ENCODE measurements at regions not wholly inside any gene's neighbourhood (a gene's known extent, or its start where the extent isn't known, plus 50 kb on each side); places are given as distances from the start of the nearest gene placed in this dataset.

GRCh38 chr9:696332-697323 lies 144.9 kb upstream of the DMRT1 start:
- DNase-seq (ENCODE audit: low spot score) = peak; percentile 32
- intact Hi-C loops (cut with DNase I) = loop anchor here (5.0 kb wide), 2 partner anchors 41 to 79 kb away; no protein-coding TSS in a partner anchor

GRCh38 chr9:698276-698675 lies 143.2 kb upstream of the DMRT1 start:
- no peak overlapping the region for H3K4me3 ChIP-seq
- no peaks in the 10 kb centered on the region for H3K9me3 ChIP-seq
- H3K27ac ChIP-seq = no peak overlapping the region
- intact Hi-C loops (cut with DNase I) = loop anchor here (5.0 kb wide), 2 partner anchors 39 to 81 kb away; no protein-coding TSS in a partner anchor
- H3K27me3 ChIP-seq (replicated peaks; ENCODE audit: insufficient read depth) = no peaks in the 10 kb centered on the region
- H3K4me1 ChIP-seq (replicated peaks) = peaks cover 15% of the 10 kb centered on the region
- no peak for TF ChIP-seq POLR2AphosphoS5 (IDR thresholded peaks at IDR 0.05)
- H3K36me3 ChIP-seq = no peaks in the 10 kb centered on the region
- WGBS = 83% methylated on average over 5 of the region's 5 CpGs
- no peak for DNase-seq (ENCODE audit: low spot score)

More at GRCh38 chr9:696332-697323, 144.9 kb upstream of the DMRT1 start:
- no peak overlapping the region for H3K4me3 ChIP-seq
- H3K36me3 ChIP-seq = no peaks in the 10 kb centered on the region
- TF ChIP-seq POLR2AphosphoS5 (IDR thresholded peaks at IDR 0.05) = peak; percentile 63
- TF ChIP-seq, protein P1, sequence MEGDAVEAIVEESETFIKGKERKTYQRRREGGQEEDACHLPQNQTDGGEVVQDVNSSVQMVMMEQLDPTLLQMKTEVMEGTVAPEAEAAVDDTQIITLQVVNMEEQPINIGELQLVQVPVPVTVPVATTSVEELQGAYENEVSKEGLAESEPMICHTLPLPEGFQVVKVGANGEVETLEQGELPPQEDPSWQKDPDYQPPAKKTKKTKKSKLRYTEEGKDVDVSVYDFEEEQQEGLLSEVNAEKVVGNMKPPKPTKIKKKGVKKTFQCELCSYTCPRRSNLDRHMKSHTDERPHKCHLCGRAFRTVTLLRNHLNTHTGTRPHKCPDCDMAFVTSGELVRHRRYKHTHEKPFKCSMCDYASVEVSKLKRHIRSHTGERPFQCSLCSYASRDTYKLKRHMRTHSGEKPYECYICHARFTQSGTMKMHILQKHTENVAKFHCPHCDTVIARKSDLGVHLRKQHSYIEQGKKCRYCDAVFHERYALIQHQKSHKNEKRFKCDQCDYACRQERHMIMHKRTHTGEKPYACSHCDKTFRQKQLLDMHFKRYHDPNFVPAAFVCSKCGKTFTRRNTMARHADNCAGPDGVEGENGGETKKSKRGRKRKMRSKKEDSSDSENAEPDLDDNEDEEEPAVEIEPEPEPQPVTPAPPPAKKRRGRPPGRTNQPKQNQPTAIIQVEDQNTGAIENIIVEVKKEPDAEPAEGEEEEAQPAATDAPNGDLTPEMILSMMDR (IDR thresholded peaks at IDR 0.05) = peak in 2 of 4 experiments; percentile 20 to 33
- no peak for TF ChIP-seq POLR2A (IDR thresholded peaks at IDR 0.05)
- H3K27me3 ChIP-seq (replicated peaks; ENCODE audit: insufficient read depth) = no peaks in the 10 kb centered on the region
- H3K4me1 ChIP-seq (replicated peaks) = peaks cover 25% of the 10 kb centered on the region
- H3K9me3 ChIP-seq = no peaks in the 10 kb centered on the region
- 42% methylated on average over 9 of the region's 9 CpGs for WGBS
- peak overlapping the region; percentile 82 to 84 for H3K27ac ChIP-seq

- Histone ChIP-seq H3K4me3 (no peak overlapping the region), H3K36me3 (no peaks in the 10 kb centered on the region), H3K27me3 (replicated peaks; ENCODE audit: insufficient read depth) (no peaks in the 10 kb centered on the region), H3K27ac (peak overlapping the region in 1 of 2 donors; percentile 10), H3K9me3 (no peaks in the 10 kb centered on the region), H3K4me1 (replicated peaks) (peaks cover 12% of the 10 kb centered on the region)
- no peak for DNase-seq (ENCODE audit: low spot score)
- no peak for TF ChIP-seq POLR2AphosphoS5 (IDR thresholded peaks at IDR 0.05)
- TF ChIP-seq POLR2A (IDR thresholded peaks at IDR 0.05) = no peak
- TF ChIP-seq, protein P1 (IDR thresholded peaks at IDR 0.05) = no peak
- intact Hi-C loops (cut with DNase I) = loop anchor here (5.0 kb wide), 2 partner anchors 38 to 82 kb away; no protein-coding TSS in a partner anchor
- WGBS = 63% methylated on average over 6 of the region's 6 CpGs
Observed at GRCh38 chr9:698954-699353, 142.5 kb upstream of the DMRT1 start.

DNA sequence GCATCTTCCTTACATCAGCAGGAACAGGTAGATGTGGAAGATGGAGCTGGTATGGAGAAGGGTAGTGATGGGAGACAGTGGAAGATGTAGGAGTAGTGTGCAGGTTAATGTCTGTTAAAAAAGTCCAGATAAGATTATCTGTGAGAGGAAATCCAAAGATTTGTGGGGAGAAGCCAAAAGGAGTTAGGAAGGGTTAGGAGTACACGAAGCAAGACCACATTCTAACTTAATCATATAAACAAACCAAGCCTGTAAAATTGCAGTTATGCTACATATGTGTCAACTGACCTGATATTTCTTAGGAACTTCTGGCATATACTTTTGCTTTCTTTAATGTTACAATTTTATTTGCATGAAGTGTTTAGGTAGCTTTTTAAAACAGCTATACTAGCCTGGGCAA lies 142.1 kb upstream of the DMRT1 start:
- intact Hi-C loops (cut with DNase I) = loop anchor here (5.0 kb wide), 2 partner anchors 38 to 82 kb away; no protein-coding TSS in a partner anchor

More for the DNA sequence above, 142.1 kb upstream of the DMRT1 start:
- 23% methylated on average over 1 of the region's 1 CpG for WGBS
- H3K27me3 ChIP-seq (replicated peaks; ENCODE audit: insufficient read depth) = no peaks in the 10 kb centered on the region
- no peak overlapping the region for H3K4me3 ChIP-seq
- H3K27ac ChIP-seq = peak overlapping the region in 1 of 2 donors; percentile 10
- no peaks in the 10 kb centered on the region for H3K9me3 ChIP-seq
- TF ChIP-seq, protein P1 (IDR thresholded peaks at IDR 0.05) = no peak
- TF ChIP-seq POLR2A (IDR thresholded peaks at IDR 0.05) (no peak), POLR2AphosphoS5 (IDR thresholded peaks at IDR 0.05) (no peak)
- no peaks in the 10 kb centered on the region for H3K36me3 ChIP-seq
- no peak for DNase-seq (ENCODE audit: low spot score)
- H3K4me1 ChIP-seq (replicated peaks) = peaks cover 7% of the 10 kb centered on the region

Measured in prostate gland (tissue), 2 donors.